A204.1 (cell line): ENCODE measurements at regions not wholly inside any gene's neighbourhood (a gene's known extent, or its start where the extent isn't known, plus 50 kb on each side); places are given as distances from the start of the nearest gene placed in this dataset.

Source experiments
- FAIRE-seq: peaks from 2 replicates; lab custom pipeline; 2012; peaks lifted over from hg19 to GRCh38; lab: Jason Lieb, UNC

GRCh38 chr1:106458866-106459265 lies 597.6 kb upstream of the PRMT6 start:
- FAIRE-seq = no peak

- no peak for FAIRE-seq
Measured at GRCh38 chr1:106459418-106459817, 597.1 kb upstream of the PRMT6 start.

DNA sequence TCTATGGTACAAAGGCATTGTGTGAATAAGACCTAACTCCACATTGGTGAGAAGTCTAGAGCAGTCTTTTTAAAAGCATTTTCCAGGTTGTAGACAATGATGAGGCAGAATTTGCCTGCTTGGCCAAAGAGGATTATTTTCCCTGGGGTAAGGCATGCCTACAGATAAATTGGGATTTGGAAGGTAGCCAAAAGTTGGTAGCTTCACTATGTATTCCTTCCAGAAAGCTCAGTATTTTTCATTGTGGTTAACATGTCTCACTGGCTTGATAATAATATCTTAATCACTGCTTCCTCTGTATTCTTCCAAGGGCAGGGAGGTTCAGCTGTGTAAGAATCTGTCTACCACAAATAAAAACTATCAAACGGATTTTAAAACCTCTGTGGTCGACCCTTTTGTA lies 590.8 kb upstream of the PRMT6 start:
- no peak for FAIRE-seq

- no peak for FAIRE-seq
Measured at GRCh38 chr1:106480629-106481028, 575.8 kb upstream of the PRMT6 start.

- no peak for FAIRE-seq
Measured at GRCh38 chr1:106492880-106493279, 563.6 kb upstream of the PRMT6 start.

- no peak for FAIRE-seq
Measured at GRCh38 chr1:106494646-106495045, 561.8 kb upstream of the PRMT6 start.

- FAIRE-seq = no peak
Measured at GRCh38 chr1:106498238-106498637, 558.2 kb upstream of the PRMT6 start.

DNA sequence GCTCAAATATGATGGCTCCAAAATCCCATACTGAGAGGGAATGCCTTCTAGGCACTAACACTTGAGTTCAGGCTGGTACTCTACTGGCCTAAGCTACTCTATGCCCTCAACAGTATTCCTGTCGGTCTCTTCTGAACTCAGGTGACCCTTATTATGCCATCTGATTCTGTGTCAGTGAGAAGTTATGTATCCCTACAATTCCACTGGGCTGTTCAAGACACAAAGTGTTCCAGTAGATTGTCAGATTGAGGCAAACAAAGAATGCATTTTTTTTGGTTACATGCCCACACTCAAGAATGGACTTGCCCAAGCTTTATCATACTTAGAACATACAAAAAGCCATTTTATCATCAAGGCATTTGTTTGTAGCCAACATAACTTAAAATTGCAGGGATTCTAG lies 553.8 kb upstream of the PRMT6 start:
- no peak for FAIRE-seq

GRCh38 chr1:106515375-106515774 lies 541.1 kb upstream of the PRMT6 start:
- no peak for FAIRE-seq

DNA sequence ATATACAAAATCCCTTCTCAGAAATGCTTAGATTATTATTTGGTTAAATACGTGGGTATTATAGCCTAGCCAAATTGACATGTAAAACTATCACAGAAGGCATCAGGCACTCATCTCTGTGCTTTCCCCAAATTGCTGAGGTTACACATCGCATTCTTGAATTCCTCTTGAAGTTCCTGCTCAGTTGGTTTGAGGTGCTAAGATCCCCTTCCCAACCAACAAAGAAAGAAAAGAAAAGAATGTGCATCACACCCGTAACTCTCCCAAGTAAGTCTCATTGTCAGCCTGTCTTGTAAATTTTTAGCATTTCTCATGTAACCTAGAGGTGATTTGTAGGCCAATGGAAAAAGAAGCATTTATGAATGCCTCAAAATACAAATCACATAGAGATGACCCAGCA lies 539.2 kb upstream of the PRMT6 start:
- no peak for FAIRE-seq

GRCh38 chr1:106523497-106523896 lies 533.0 kb upstream of the PRMT6 start:
- FAIRE-seq = no peak

- no peak for FAIRE-seq
Measured at GRCh38 chr1:106524631-106525030, 531.8 kb upstream of the PRMT6 start.

DNA sequence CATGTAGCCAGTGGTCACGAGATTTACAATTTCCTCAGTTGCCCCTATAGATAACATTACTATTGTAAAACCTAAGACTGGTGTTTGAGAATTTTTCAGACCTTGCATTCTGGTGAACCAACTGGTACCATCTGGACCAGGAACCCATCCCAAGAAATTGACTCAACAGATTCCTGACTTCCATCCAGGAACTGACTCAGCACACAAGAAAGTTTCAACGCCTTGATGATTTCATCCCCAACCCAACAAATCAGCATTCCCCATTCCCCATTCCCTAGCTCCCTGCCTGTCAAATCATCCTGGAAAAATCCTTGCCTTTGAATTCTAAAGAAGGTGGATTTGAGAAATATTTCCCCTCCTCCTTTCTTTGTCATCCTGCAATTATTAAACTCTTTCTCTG lies 529.8 kb upstream of the PRMT6 start:
- FAIRE-seq = no peak

- no peak for FAIRE-seq
Measured at GRCh38 chr1:106534612-106535011, 521.9 kb upstream of the PRMT6 start.

DNA sequence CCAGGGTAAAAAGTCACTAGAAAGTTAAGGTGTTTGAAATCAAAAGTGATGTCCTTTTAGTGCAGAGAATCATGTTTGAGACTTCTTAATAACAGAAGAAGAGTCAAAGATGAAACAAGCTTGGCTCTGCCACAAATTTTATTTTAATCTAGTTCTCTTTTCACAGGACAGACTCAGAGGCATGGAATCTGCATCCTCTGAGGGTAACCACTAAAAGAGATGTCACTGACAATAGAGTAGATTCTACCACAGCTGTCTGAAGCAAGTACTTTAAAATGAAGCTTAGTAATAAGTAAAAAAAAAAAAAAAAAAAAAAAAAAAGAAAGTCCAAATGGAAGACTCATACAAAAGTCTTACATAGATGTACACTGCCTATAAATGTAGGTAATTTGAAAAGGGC lies 519.7 kb upstream of the PRMT6 start:
- FAIRE-seq = no peak

- no peak for FAIRE-seq
Measured at GRCh38 chr1:106548726-106549125, 507.7 kb upstream of the PRMT6 start.

GRCh38 chr1:106554294-106554693 lies 502.2 kb upstream of the PRMT6 start:
- FAIRE-seq = peak; percentile 6

- FAIRE-seq = no peak
Measured at GRCh38 chr1:106555571-106555970, 500.9 kb upstream of the PRMT6 start.

GRCh38 chr1:106564192-106564591 lies 492.3 kb upstream of the PRMT6 start:
- FAIRE-seq = no peak

DNA sequence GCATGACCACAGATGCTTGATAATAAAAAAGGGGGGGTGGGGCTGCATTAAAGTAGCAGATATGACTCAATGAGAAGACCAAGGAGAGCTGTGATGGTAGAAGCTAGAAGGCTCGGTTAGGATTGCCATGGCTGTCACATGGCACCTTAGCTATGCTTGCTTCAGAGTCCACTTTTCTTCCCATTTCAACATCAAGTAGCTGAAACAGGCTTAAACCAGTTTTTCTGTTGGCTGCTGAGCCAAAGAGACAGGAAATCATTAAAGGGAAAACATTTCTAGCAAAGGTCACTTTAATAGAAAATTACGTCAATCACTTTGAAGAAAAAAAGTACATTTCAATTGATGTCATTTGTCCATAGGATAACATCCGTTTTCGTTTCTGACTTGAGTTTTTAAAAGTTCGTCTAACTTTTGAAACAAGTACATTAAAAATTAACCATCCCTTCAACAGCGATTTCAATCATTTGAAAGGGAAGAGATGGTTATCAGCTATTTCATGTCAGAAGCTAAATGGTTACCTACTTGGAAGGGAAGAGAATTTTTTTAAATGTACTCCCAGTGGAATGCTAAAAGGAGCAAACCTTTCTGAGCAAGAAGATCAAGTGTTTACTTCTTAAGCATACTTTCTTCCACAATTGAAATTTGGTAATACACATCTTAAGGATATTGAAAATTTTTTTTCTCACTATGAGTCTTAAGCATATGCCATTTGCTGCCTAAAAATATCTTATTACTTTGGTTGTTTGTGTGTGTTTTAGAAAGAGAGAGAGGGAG lies 488.1 kb upstream of the PRMT6 start:
- FAIRE-seq = no peak

- FAIRE-seq = no peak
Measured at GRCh38 chr1:106571109-106571508, 485.4 kb upstream of the PRMT6 start.

DNA sequence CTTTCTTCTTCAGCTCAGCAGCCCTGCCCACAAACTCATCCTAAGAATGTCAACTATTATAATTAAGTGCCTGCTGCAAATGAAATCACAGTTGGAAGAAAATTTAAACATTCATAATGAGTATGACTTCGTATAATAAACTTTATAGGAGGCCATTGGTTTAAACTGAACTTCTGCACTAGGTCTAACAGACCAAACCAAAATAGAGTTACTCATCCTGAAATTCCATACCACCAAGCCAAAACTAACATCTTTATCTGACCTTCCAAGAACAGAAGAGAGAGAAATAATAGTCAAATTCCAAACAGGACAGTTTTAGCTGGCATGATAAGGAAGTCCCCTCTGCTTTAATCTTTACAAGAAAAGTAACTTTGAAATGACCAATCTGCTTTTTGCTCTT lies 472.4 kb upstream of the PRMT6 start:
- FAIRE-seq = no peak

GRCh38 chr1:106584676-106585075 lies 471.8 kb upstream of the PRMT6 start:
- FAIRE-seq = no peak

DNA sequence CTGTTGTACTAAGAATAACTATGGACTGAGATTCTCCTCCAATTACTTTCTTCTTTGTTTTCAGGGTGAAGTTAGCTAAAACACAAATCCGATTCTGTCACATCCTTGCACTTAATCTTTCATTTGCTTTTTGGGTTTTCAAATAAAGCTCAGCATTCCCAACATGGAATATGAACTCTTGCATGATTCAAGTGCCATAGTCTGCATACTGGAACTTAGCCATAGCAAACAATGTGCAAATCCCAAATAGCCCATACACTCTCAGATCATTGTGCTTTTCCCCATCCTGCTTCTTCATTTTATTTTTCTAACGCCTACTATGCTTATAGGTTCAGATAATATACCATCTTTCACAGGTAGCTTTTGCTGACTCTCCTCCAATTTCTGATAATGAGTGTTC lies 455.8 kb upstream of the PRMT6 start:
- FAIRE-seq = no peak

- no peak for FAIRE-seq
Measured at GRCh38 chr1:106603616-106604015, 452.9 kb upstream of the PRMT6 start.
